Trophoblast cell (in vitro differentiated cells and primary cell): ENCODE measurements at regions not wholly inside any gene's neighbourhood (a gene's known extent, or its start where the extent isn't known, plus 50 kb on each side); places are given as distances from the start of the nearest gene placed in this dataset.
"Not testable (repeated sequence)": the region's sequence is repeated elsewhere in the genome, so short reads cannot be mapped to it uniquely, and the experiment has no call there.

Source experiments
- DNase-seq, 2 donors: peaks; one replicate each; pipeline ENCODE4 v3.0.0-alpha.2; 2016
- H2AFZ ChIP-seq: 2 replicates; pipeline ENCODE4 v1.6.1; 2013; ENCODE audit warnings: low read length, moderate library complexity, mild to moderate bottlenecking; ENCODE audit not compliant: insufficient read depth, poor library complexity
- H2AK5ac ChIP-seq: 2 replicates; pipeline ENCODE4 v1.6.1; 2013; ENCODE audit warnings: mild to moderate bottlenecking, low read length
- H2BK120ac ChIP-seq: 2 replicates; pipeline ENCODE4 v1.6.1; 2013; ENCODE audit warnings: low read length, mild to moderate bottlenecking, moderate library complexity; ENCODE audit not compliant: insufficient read depth, poor library complexity
- H2BK12ac ChIP-seq: 2 replicates; pipeline ENCODE4 v1.6.1; 2013; ENCODE audit warnings: mild to moderate bottlenecking, low read length, moderate library complexity
- H2BK5ac ChIP-seq: 2 replicates; pipeline ENCODE4 v1.6.1; 2013; ENCODE audit warnings: low read length, low read depth, moderate library complexity, mild to moderate bottlenecking; ENCODE audit not compliant: poor library complexity
- H3K14ac ChIP-seq: 2 replicates; pipeline ENCODE4 v1.6.1; 2013; ENCODE audit warnings: mild to moderate bottlenecking, low read length
- H3K18ac ChIP-seq: 2 replicates; pipeline ENCODE4 v1.6.1; 2013; ENCODE audit warnings: mild to moderate bottlenecking, low read length
- H3K23ac ChIP-seq: 2 replicates; pipeline ENCODE4 v1.6.1; 2013; ENCODE audit warnings: low read length
- H3K27ac ChIP-seq: 2 replicates; pipeline ENCODE4 v1.5.1; 2013; ENCODE audit warnings: low read depth, mild to moderate bottlenecking, inconsistent platforms, low read length, moderate library complexity
- H3K27me3 ChIP-seq: 2 replicates; pipeline ENCODE4 v1.6.1; 2013; ENCODE audit warnings: inconsistent platforms, mild to moderate bottlenecking, low read length, moderate library complexity; ENCODE audit not compliant: insufficient read depth
- H3K36me3 ChIP-seq, 2 experiments: 1 replicate in 1 of 2; 2 replicates in 1 of 2; pipeline ENCODE4 v1.6.1; 2013; ENCODE audit warnings: low read length in 2 of 2, mild to moderate bottlenecking in 2 of 2, moderate library complexity in 1 of 2; ENCODE audit not compliant: insufficient read depth in 2 of 2, control insufficient read depth in 1 of 2
- H3K4ac ChIP-seq: 2 replicates; pipeline ENCODE4 v1.6.1; 2013; ENCODE audit warnings: low read depth, mild to moderate bottlenecking, low read length, moderate library complexity
- H3K4me1 ChIP-seq, 2 experiments: 1 replicate in 1 of 2; 2 replicates in 1 of 2; pipeline ENCODE4 v1.6.1; 2013; ENCODE audit warnings: low read length in 2 of 2, mild to moderate bottlenecking in 2 of 2, moderate library complexity in 1 of 2; ENCODE audit not compliant: insufficient read depth in 2 of 2, control insufficient read depth in 1 of 2
- H3K4me2 ChIP-seq: 2 replicates; pipeline ENCODE4 v1.6.1; 2013; ENCODE audit warnings: inconsistent platforms, mild to moderate bottlenecking, low read length, moderate library complexity
- H3K4me3 ChIP-seq: 2 replicates; pipeline ENCODE4 v1.5.1; 2013; ENCODE audit warnings: mild to moderate bottlenecking, low read depth, low read length, inconsistent platforms
- H3K79me1 ChIP-seq: one replicate; pipeline ENCODE4 v1.6.1; 2013; ENCODE audit warnings: low read length
- H3K79me2 ChIP-seq: 2 replicates; pipeline ENCODE4 v1.6.1; 2013; ENCODE audit warnings: low read length, mild to moderate bottlenecking; ENCODE audit not compliant: control insufficient read depth, insufficient read depth, poor library complexity
- H3K9ac ChIP-seq: 2 replicates; pipeline ENCODE4 v1.6.1; 2013; ENCODE audit warnings: mild to moderate bottlenecking, low read length
- H3K9me3 ChIP-seq: 2 replicates; pipeline ENCODE4 v1.6.1; 2013; ENCODE audit warnings: low read depth, mild to moderate bottlenecking, control low read depth, inconsistent platforms, low read length; ENCODE audit not compliant: insufficient read depth
- H4K12ac ChIP-seq: 2 replicates; pipeline ENCODE4 v1.6.1; 2013; ENCODE audit warnings: low read depth, mild to moderate bottlenecking, low read length, moderate library complexity
- H4K8ac ChIP-seq: 2 replicates; pipeline ENCODE4 v1.6.1; 2013; ENCODE audit warnings: low read depth, mild to moderate bottlenecking, low read length, moderate library complexity
- H4K91ac ChIP-seq: one replicate; pipeline ENCODE4 v1.6.1; 2013; ENCODE audit warnings: low read depth, mild to moderate bottlenecking, low read length, moderate library complexity
- WGBS: extraction: QIAGEN DNeasy Blood & Tissue Kit; methylation state at CpG from one replicate; pipeline ENCODE4 v1.1.7; 2013; ENCODE audit warnings: missing lambda C conversion rate; ENCODE audit not compliant: insufficient read length, insufficient coverage; ENCODE audit errors: extremely low coverage; 5-methylcytosine and 5-hydroxymethylcytosine counted together

- no CpG with 5 or more reads among the region's 5 CpGs for WGBS
Measured at GRCh38 chr13:108074429-108074828, 140.9 kb downstream of the LIG4 start.

GRCh38 chr13:108070925-108071324 lies 144.4 kb downstream of the LIG4 start:
- no peaks in the 10 kb centered on the region for H3K4me1 ChIP-seq
- no peak overlapping the region for H3K4ac ChIP-seq
- no peak overlapping the region for H2BK120ac ChIP-seq
- no peaks in the 10 kb centered on the region for H3K79me1 ChIP-seq
- H2AFZ ChIP-seq: no peak overlapping the region
- no peak overlapping the region for H4K91ac ChIP-seq
- no peak overlapping the region for H3K9ac ChIP-seq
- no peak overlapping the region for H2BK12ac ChIP-seq
- WGBS: no CpG with 5 or more reads among the region's 5 CpGs
- H3K14ac ChIP-seq: no peak overlapping the region
- H3K23ac ChIP-seq: no peak overlapping the region
- DNase-seq: no peak
- peaks cover 0 to 1% of the 10 kb centered on the region in 2 experiments for H3K36me3 ChIP-seq
- H3K27ac ChIP-seq: no peak overlapping the region
- no peaks in the 10 kb centered on the region for H3K79me2 ChIP-seq
- no peak overlapping the region for H3K4me2 ChIP-seq
- no peak overlapping the region for H4K12ac ChIP-seq
- no peaks in the 10 kb centered on the region for H3K27me3 ChIP-seq
- peaks cover 3% of the 10 kb centered on the region for H3K9me3 ChIP-seq
- no peak overlapping the region for H2BK5ac ChIP-seq
- H3K18ac ChIP-seq: no peak overlapping the region
- H3K4me3 ChIP-seq: no peak overlapping the region
- H4K8ac ChIP-seq: no peak overlapping the region
- no peak overlapping the region for H2AK5ac ChIP-seq

More at GRCh38 chr13:108074429-108074828, 140.9 kb downstream of the LIG4 start:
- not testable (repeated sequence) for H3K9me3 ChIP-seq, H3K4me2 ChIP-seq, H3K4me3 ChIP-seq, H3K9ac ChIP-seq, H3K4ac ChIP-seq, H3K79me2 ChIP-seq, H4K91ac ChIP-seq, H2AK5ac ChIP-seq, H2BK5ac ChIP-seq, DNase-seq, H3K14ac ChIP-seq, H3K27ac ChIP-seq, H3K79me1 ChIP-seq, H2BK12ac ChIP-seq, H3K27me3 ChIP-seq, H4K12ac ChIP-seq, H2AFZ ChIP-seq, H3K36me3 ChIP-seq, H3K4me1 ChIP-seq, H3K18ac ChIP-seq, H3K23ac ChIP-seq, H2BK120ac ChIP-seq, H4K8ac ChIP-seq

GRCh38 chr13:108070491-108070890 lies 144.8 kb downstream of the LIG4 start:
- Histone ChIP-seq H3K79me2 (no peaks in the 10 kb centered on the region), H3K27me3 (no peaks in the 10 kb centered on the region), H3K4ac (no peak overlapping the region), H4K91ac (no peak overlapping the region), H3K27ac (no peak overlapping the region), H3K79me1 (no peaks in the 10 kb centered on the region), H2AFZ (no peak overlapping the region), H2BK5ac (no peak overlapping the region), H3K14ac (no peak overlapping the region), H3K9me3 (peaks cover 3% of the 10 kb centered on the region), H2BK12ac (no peak overlapping the region), H4K12ac (no peak overlapping the region), H4K8ac (no peak overlapping the region), H3K23ac (no peak overlapping the region), H3K4me2 (no peak overlapping the region), H2AK5ac (no peak overlapping the region), H3K9ac (no peak overlapping the region), H3K36me3 (peaks cover 0 to 1% of the 10 kb centered on the region in 2 experiments), H3K18ac (no peak overlapping the region), H2BK120ac (no peak overlapping the region), H3K4me3 (no peak overlapping the region), H3K4me1 (no peaks in the 10 kb centered on the region)
- DNase-seq: no peak
- WGBS: no CpG with 5 or more reads among the region's 4 CpGs

GRCh38 chr13:108069521-108070210 lies 145.7 kb downstream of the LIG4 start:
- Histone ChIP-seq H2BK12ac (no peak overlapping the region), H2AK5ac (no peak overlapping the region), H4K91ac (no peak overlapping the region), H3K23ac (no peak overlapping the region), H3K9ac (no peak overlapping the region), H3K4me2 (no peak overlapping the region), H3K79me1 (no peaks in the 10 kb centered on the region), H3K9me3 (peaks cover 3% of the 10 kb centered on the region), H2BK120ac (no peak overlapping the region), H3K14ac (no peak overlapping the region), H3K18ac (no peak overlapping the region), H4K12ac (no peak overlapping the region), H3K27ac (no peak overlapping the region), H2AFZ (no peak overlapping the region), H3K27me3 (no peaks in the 10 kb centered on the region), H2BK5ac (no peak overlapping the region), H3K4ac (no peak overlapping the region), H3K36me3 (peaks cover 0 to 1% of the 10 kb centered on the region in 2 experiments), H3K79me2 (no peaks in the 10 kb centered on the region), H3K4me1 (no peaks in the 10 kb centered on the region), H3K4me3 (no peak overlapping the region), H4K8ac (no peak overlapping the region)
- DNase-seq: no peak
- no CpG with 5 or more reads among the region's 4 CpGs for WGBS
